ENCODE measurements at regions not wholly inside any gene's neighbourhood (a gene's known extent, or its start where the extent isn't known, plus 50 kb on each side); places are given as distances from the start of the nearest gene placed in this dataset.

- no peak for TF ChIP-seq CTCF (IDR thresholded peaks at IDR 0.05; ENCODE audit: control insufficient read depth, extremely low read depth, insufficient read depth)
- H3K4me3 ChIP-seq (ENCODE audit: low read depth, low read length) = no peak overlapping the region
- no peak for DNase-seq (ENCODE audit: low read depth)
These were observed 760.2 kb upstream of the GBE1 start for GRCh38 chr3:82521657-82522056.

- H3K4me3 ChIP-seq (ENCODE audit: low read depth, low read length) = no peak overlapping the region
- DNase-seq (ENCODE audit: low read depth) = no peak
- TF ChIP-seq CTCF (IDR thresholded peaks at IDR 0.05; ENCODE audit: control insufficient read depth, extremely low read depth, insufficient read depth) = no peak
These were observed 759.4 kb upstream of the GBE1 start for GRCh38 chr3:82520846-82521245.

- DNase-seq (ENCODE audit: low read depth) = no peak
- H3K4me3 ChIP-seq (ENCODE audit: low read depth, low read length) = no peak overlapping the region
These were observed 748.6 kb upstream of the GBE1 start for GRCh38 chr3:82509951-82510603.

GRCh38 chr3:82509106-82509842 is 747.8 kb upstream of the GBE1 start:
- H3K4me3 ChIP-seq (ENCODE audit: low read depth, low read length) = no peak overlapping the region
- no peak for DNase-seq (ENCODE audit: low read depth)
- TF ChIP-seq CTCF (IDR thresholded peaks at IDR 0.05; ENCODE audit: control insufficient read depth, extremely low read depth, insufficient read depth) = no peak

More at GRCh38 chr3:82509951-82510603, 748.6 kb upstream of the GBE1 start:
- TF ChIP-seq CTCF (IDR thresholded peaks at IDR 0.05; ENCODE audit: control insufficient read depth, extremely low read depth, insufficient read depth) = no peak

- TF ChIP-seq CTCF (IDR thresholded peaks at IDR 0.05; ENCODE audit: control insufficient read depth, extremely low read depth, insufficient read depth) = no peak
- H3K4me3 ChIP-seq (ENCODE audit: low read depth, low read length) = no peak overlapping the region
- no peak for DNase-seq (ENCODE audit: low read depth)
These were observed 744.8 kb upstream of the GBE1 start for GRCh38 chr3:82506204-82506603.

GRCh38 chr3:82505079-82505756 is 743.8 kb upstream of the GBE1 start:
- no peak overlapping the region for H3K4me3 ChIP-seq (ENCODE audit: low read depth, low read length)
- TF ChIP-seq CTCF (IDR thresholded peaks at IDR 0.05; ENCODE audit: control insufficient read depth, extremely low read depth, insufficient read depth) = no peak

More at GRCh38 chr3:82505079-82505756, 743.8 kb upstream of the GBE1 start:
- no peak for DNase-seq (ENCODE audit: low read depth)
